Esophagus muscularis mucosa (tissue), 4 donors: ENCODE measurements at regions not wholly inside any gene's neighbourhood (a gene's known extent, or its start where the extent isn't known, plus 50 kb on each side); places are given as distances from the start of the nearest gene placed in this dataset.

Experiments
- DNase-seq: peaks from one replicate; pipeline ENCODE4 v3.0.0-alpha.2; 2017; ENCODE audit errors: extremely low spot score
- H3K27ac ChIP-seq, 4 donors: fragments of 200-600 bp; sonication (generic); replicated peaks in 1 of 4; 1 replicate in 3 of 4; 2 replicates in 1 of 4; pipeline ENCODE4 v1.5.1; 2016 to 2019; ENCODE audit warnings: mild to moderate bottlenecking in 1 of 4
- H3K27me3 ChIP-seq, 4 donors: fragments of 200-600 bp; sonication (generic); one replicate each; pipeline versions ENCODE4 v1.5.1 to v1.6.0; 2016 to 2019
- H3K36me3 ChIP-seq, 4 donors: fragments of 200-600 bp; sonication (generic); one replicate each; pipeline ENCODE4 v1.5.1; 2016 to 2019
- H3K4me1 ChIP-seq, 4 donors: fragments of 200-600 bp; sonication (generic); one replicate each; pipeline ENCODE4 v1.5.1; 2016 to 2019
- H3K4me3 ChIP-seq, 4 donors: fragments of 200-600 bp; sonication (generic); 1 replicate in 2 of 4; 2 replicates in 2 of 4; pipeline ENCODE4 v1.5.1; 2016 to 2019; ENCODE audit warnings: mild to moderate bottlenecking in 4 of 4, moderate library complexity in 1 of 4
- H3K9me3 ChIP-seq, 4 donors: fragments of 200-600 bp; sonication (generic); 1 replicate in 3 of 4; 2 replicates in 1 of 4; pipeline ENCODE4 v1.5.1; 2016 to 2019
- EP300 ChIP-seq: sonication (generic); formaldehyde crosslinking; IDR thresholded peaks from one replicate; pipeline ENCODE4 v1.6.1; 2017; ENCODE audit warnings: antibody characterized with exemption
- POLR2A ChIP-seq: fragments of 450-650 bp; IDR thresholded peaks from one replicate; pipeline ENCODE4 v1.6.1; 2017; ENCODE audit warnings: antibody characterized with exemption, moderate library complexity, mild to moderate bottlenecking, low read depth
- POLR2AphosphoS5 ChIP-seq, 2 donors: sonication (generic); formaldehyde crosslinking; IDR thresholded peaks; one replicate each; pipeline ENCODE4 v1.6.1; 2017; ENCODE audit warnings: antibody characterized with exemption in 2 of 2
- WGBS: methylation state at CpG from one replicate; pipeline ENCODE4 v1.1.5; 2018; 5-methylcytosine and 5-hydroxymethylcytosine counted together
- intact Hi-C: fragments of 100-400 bp; cut with DNase I; formaldehyde crosslinking; loops from one replicate; pipeline ENCODE4 v1.15.1; 2023
- TF ChIP-seq, protein P1 (sequence below), 3 experiments: fragments of 200-600 bp in 2 of 3; fragments of 450-650 bp in 1 of 3; sonication (generic) in 2 of 3; IDR thresholded peaks; one replicate each; pipeline ENCODE4 v1.5.1; 2017 to 2019; ENCODE audit warnings: antibody characterized with exemption in 3 of 3, mild to moderate bottlenecking in 2 of 3, moderate library complexity in 1 of 3

DNA sequence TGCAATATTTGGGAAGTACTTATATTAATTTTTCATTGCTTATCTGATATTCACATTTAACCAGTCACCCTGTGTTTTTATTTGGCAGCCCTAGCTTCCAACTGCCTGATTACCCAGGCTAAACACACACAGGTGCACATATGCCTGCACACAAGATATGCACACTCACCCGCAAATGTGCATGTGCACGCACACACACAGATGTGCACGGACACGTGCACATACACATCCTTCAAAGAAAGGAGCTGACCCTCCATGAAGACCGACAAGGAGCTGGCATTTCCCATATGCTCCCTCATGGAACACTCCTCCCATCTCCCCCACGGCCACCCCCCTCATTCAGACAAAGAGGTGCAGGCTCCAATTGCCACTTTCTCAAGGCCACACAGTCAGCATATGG, 242.2 kb downstream of the ENGASE start:
- TF ChIP-seq POLR2AphosphoS5 (IDR thresholded peaks at IDR 0.05) (no peak), EP300 (no peak), POLR2A (no peak)
- TF ChIP-seq, protein P1, sequence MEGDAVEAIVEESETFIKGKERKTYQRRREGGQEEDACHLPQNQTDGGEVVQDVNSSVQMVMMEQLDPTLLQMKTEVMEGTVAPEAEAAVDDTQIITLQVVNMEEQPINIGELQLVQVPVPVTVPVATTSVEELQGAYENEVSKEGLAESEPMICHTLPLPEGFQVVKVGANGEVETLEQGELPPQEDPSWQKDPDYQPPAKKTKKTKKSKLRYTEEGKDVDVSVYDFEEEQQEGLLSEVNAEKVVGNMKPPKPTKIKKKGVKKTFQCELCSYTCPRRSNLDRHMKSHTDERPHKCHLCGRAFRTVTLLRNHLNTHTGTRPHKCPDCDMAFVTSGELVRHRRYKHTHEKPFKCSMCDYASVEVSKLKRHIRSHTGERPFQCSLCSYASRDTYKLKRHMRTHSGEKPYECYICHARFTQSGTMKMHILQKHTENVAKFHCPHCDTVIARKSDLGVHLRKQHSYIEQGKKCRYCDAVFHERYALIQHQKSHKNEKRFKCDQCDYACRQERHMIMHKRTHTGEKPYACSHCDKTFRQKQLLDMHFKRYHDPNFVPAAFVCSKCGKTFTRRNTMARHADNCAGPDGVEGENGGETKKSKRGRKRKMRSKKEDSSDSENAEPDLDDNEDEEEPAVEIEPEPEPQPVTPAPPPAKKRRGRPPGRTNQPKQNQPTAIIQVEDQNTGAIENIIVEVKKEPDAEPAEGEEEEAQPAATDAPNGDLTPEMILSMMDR (IDR thresholded peaks at IDR 0.05) = no peak
- no peaks in the 10 kb centered on the region for H3K36me3 ChIP-seq
- H3K4me3 ChIP-seq = no peak overlapping the region
- H3K9me3 ChIP-seq = no peaks in the 10 kb centered on the region
- intact Hi-C loops = no loop called here
- peaks cover 0 to 64% (median 0%) of the 10 kb centered on the region in 4 donors for H3K27me3 ChIP-seq
- 67% methylated on average over 6 of the region's 6 CpGs for WGBS
- H3K27ac ChIP-seq = no peak overlapping the region
- H3K4me1 ChIP-seq = no peaks in the 10 kb centered on the region
- DNase-seq = no peak

DNA sequence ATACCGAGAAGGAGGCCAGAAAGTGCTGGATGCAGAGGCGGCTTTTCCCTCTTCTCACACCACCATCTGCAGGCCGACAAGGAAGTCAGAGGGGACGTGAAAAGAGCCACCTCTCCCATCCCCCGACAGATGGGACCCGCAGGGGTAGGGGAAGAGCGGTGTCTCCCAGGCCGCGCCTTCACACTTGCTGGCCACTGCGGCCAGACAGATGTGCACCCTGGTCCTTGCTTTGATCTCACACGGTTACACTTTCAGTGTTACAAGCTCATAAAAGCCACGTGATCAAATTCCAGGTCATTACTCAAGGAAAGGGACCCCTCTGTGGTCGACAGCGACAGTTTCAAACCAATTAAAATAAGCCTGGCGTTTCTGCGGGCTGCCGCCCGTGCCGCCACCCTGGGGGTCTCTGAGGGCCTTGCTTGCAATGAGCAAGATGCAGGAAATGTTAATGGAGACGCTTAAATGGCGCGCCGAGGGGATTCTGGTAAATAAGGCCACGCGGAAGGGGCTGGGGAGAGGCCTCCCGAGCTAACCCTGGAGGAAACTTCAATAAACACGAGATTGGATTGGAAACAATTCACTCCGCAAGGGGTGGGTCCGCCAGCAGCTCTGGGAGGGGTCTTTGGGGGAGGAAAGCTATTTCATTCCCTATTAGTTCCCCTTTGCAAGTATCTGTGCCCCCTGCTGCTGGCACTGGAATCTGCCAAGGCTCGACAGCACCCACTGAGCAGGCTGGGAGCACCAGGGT, 240.9 kb downstream of the ENGASE start:
- DNase-seq = no peak
- no peaks in the 10 kb centered on the region for H3K9me3 ChIP-seq
- no peaks in the 10 kb centered on the region for H3K4me1 ChIP-seq
- no peak overlapping the region for H3K4me3 ChIP-seq
- intact Hi-C loops = no loop called here
- no peaks in the 10 kb centered on the region for H3K36me3 ChIP-seq
- WGBS = 32% methylated on average over 23 of the region's 30 CpGs
- no peak overlapping the region for H3K27ac ChIP-seq
- H3K27me3 ChIP-seq = peaks cover 0 to 74% (median 0%) of the 10 kb centered on the region in 4 donors
- TF ChIP-seq POLR2A (no peak), EP300 (no peak), POLR2AphosphoS5 (IDR thresholded peaks at IDR 0.05) (no peak)
- TF ChIP-seq, protein P1 (IDR thresholded peaks at IDR 0.05) = no peak

GRCh38 chr17:79314617-79315357, 240.2 kb downstream of the ENGASE start:
- Histone ChIP-seq H3K27ac (no peak overlapping the region), H3K4me3 (no peak overlapping the region), H3K27me3 (peaks cover 0 to 75% (median 0%) of the 10 kb centered on the region in 4 donors), H3K9me3 (no peaks in the 10 kb centered on the region), H3K36me3 (no peaks in the 10 kb centered on the region), H3K4me1 (no peaks in the 10 kb centered on the region)
- WGBS = 83% methylated on average over 13 of the region's 13 CpGs
- intact Hi-C loops = no loop called here
- DNase-seq = no peak
- TF ChIP-seq POLR2A (no peak), POLR2AphosphoS5 (IDR thresholded peaks at IDR 0.05) (no peak), EP300 (no peak)
- TF ChIP-seq, protein P1 (IDR thresholded peaks at IDR 0.05) = no peak

DNA sequence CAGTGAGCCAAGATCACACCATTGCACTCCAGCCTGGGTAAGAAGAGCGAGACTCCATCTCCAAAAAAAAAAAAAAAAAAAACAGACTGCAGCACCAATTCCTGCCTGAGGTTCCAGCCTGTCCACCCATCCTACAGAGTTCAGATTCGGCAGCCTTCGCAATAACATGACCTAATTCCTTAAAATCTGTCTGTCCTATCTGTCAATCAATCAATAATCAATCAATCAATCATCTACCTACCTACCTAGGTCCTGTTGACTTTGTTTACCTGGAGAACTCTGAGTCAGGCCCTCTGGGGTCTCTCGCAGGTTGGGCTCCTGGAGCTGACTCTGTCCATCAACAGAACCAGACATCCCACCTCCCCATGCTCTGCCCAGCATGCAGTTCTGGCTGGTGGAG, 236.7 kb downstream of the ENGASE start:
- DNase-seq = no peak
- TF ChIP-seq POLR2A (no peak), EP300 (no peak), POLR2AphosphoS5 (IDR thresholded peaks at IDR 0.05) (no peak)
- TF ChIP-seq, protein P1 (IDR thresholded peaks at IDR 0.05) = no peak
- no peaks in the 10 kb centered on the region for H3K36me3 ChIP-seq
- H3K4me1 ChIP-seq = peaks cover 12 to 14% (median 14%) of the 10 kb centered on the region in 4 donors
- H3K27me3 ChIP-seq = peaks cover 0 to 83% (median 0%) of the 10 kb centered on the region in 4 donors
- no peaks in the 10 kb centered on the region for H3K9me3 ChIP-seq
- H3K4me3 ChIP-seq = no peak overlapping the region
- 89% methylated on average over 4 of the region's 4 CpGs for WGBS
- intact Hi-C loops = no loop called here
- no peak overlapping the region for H3K27ac ChIP-seq
